H9 (cell line): ENCODE measurements at regions not wholly inside any gene's neighbourhood (a gene's known extent, or its start where the extent isn't known, plus 50 kb on each side); places are given as distances from the start of the nearest gene placed in this dataset.

Experiments used
- DNase-seq: peaks from one replicate; pipeline ENCODE4 v3.0.0-alpha.2; 2017
- H2AFZ ChIP-seq: one replicate; pipeline ENCODE4 v1.6.1; 2013; ENCODE audit warnings: mild to moderate bottlenecking, low read length, control low read depth, moderate library complexity
- H2AK5ac ChIP-seq: 2 replicates; pipeline ENCODE4 v1.6.1; 2013; ENCODE audit warnings: low read length, control low read depth, mixed read lengths; ENCODE audit not compliant: insufficient read length
- H2BK120ac ChIP-seq: one replicate; pipeline ENCODE4 v1.6.1; 2013; ENCODE audit warnings: low read depth, mild to moderate bottlenecking, low read length, control low read depth, inconsistent platforms; ENCODE audit not compliant: poor library complexity, severe bottlenecking
- H2BK12ac ChIP-seq: 2 replicates; pipeline ENCODE4 v1.6.1; 2013; ENCODE audit warnings: low read length, control low read depth, mixed read lengths, low read depth; ENCODE audit not compliant: insufficient read length
- H2BK15ac ChIP-seq: 2 replicates; pipeline ENCODE4 v1.6.1; 2013; ENCODE audit warnings: low read depth, low read length, control low read depth
- H2BK20ac ChIP-seq: one replicate; pipeline ENCODE4 v1.6.1; 2013; ENCODE audit warnings: low read depth, mild to moderate bottlenecking, low read length, control low read depth, inconsistent platforms; ENCODE audit not compliant: poor library complexity, severe bottlenecking
- H2BK5ac ChIP-seq: 2 replicates; pipeline ENCODE4 v1.6.1; 2013; ENCODE audit warnings: low read length, control low read depth, mixed read lengths; ENCODE audit not compliant: insufficient read length
- H3K14ac ChIP-seq: 2 replicates; pipeline ENCODE4 v1.6.1; 2013; ENCODE audit warnings: low read length, control low read depth; ENCODE audit not compliant: insufficient read depth
- H3K18ac ChIP-seq: 2 replicates; pipeline ENCODE4 v1.6.1; 2013; ENCODE audit warnings: low read depth, mild to moderate bottlenecking, mixed read lengths, low read length, control low read depth; ENCODE audit not compliant: insufficient read length
- H3K23ac ChIP-seq: 2 replicates; pipeline ENCODE4 v1.6.1; 2013; ENCODE audit warnings: low read length, control low read depth, mixed read lengths, low read depth; ENCODE audit not compliant: insufficient read length
- H3K23me2 ChIP-seq: 2 replicates; pipeline ENCODE4 v1.6.1; 2013; ENCODE audit warnings: low read depth, mild to moderate bottlenecking, mixed read lengths, low read length, control low read depth; ENCODE audit not compliant: insufficient read length, poor library complexity, severe bottlenecking
- H3K27ac ChIP-seq: 2 replicates; pipeline ENCODE4 v1.5.1; 2013; ENCODE audit warnings: low read length, control low read depth, mixed read lengths, low read depth; ENCODE audit not compliant: insufficient read length
- H3K27me3 ChIP-seq: 2 replicates; pipeline ENCODE4 v1.6.1; 2013; ENCODE audit warnings: low read length, control low read depth, inconsistent platforms; ENCODE audit not compliant: insufficient read depth
- H3K4ac ChIP-seq: 2 replicates; pipeline ENCODE4 v1.6.1; 2013; ENCODE audit warnings: low read depth, mild to moderate bottlenecking, control low read depth, inconsistent platforms, low read length, moderate library complexity
- H3K4me1 ChIP-seq: 2 replicates; pipeline ENCODE4 v1.6.1; 2013; ENCODE audit warnings: low read length, control low read depth, inconsistent platforms; ENCODE audit not compliant: insufficient read depth
- H3K4me2 ChIP-seq: 2 replicates; pipeline ENCODE4 v1.6.1; 2013; ENCODE audit warnings: low read length, control low read depth, mixed read lengths; ENCODE audit not compliant: insufficient read length, insufficient read depth
- H3K56ac ChIP-seq: 2 replicates; pipeline ENCODE4 v1.6.1; 2013; ENCODE audit warnings: low read depth, mild to moderate bottlenecking, mixed read lengths, low read length, control low read depth; ENCODE audit not compliant: insufficient read length
- H3K79me1 ChIP-seq: 2 replicates; pipeline ENCODE4 v1.6.1; 2013; ENCODE audit warnings: low read depth, mild to moderate bottlenecking, moderate library complexity, low read length, control low read depth, inconsistent platforms; ENCODE audit not compliant: insufficient read depth, poor library complexity, severe bottlenecking
- H3K79me2 ChIP-seq: 2 replicates; pipeline ENCODE4 v1.6.1; 2013; ENCODE audit warnings: low read length, control low read depth, inconsistent platforms; ENCODE audit not compliant: insufficient read depth
- H3K9ac ChIP-seq: 2 replicates; pipeline ENCODE4 v1.6.1; 2013; ENCODE audit warnings: low read length, control low read depth, mixed read lengths; ENCODE audit not compliant: insufficient read length; ENCODE audit errors: extremely low read depth
- H3K9me3 ChIP-seq: one replicate; pipeline ENCODE4 v1.6.1; 2013; ENCODE audit warnings: low read depth, low read length, inconsistent platforms; ENCODE audit not compliant: control insufficient read depth
- H3T11ph ChIP-seq: one replicate; pipeline ENCODE4 v1.6.1; 2013; ENCODE audit warnings: mild to moderate bottlenecking, low read length, control low read depth, inconsistent platforms
- H4K20me1 ChIP-seq: one replicate; pipeline ENCODE4 v1.6.1; 2013; ENCODE audit not compliant: control insufficient read depth, insufficient read length, insufficient read depth
- H4K5ac ChIP-seq: 2 replicates; pipeline ENCODE4 v1.6.1; 2013; ENCODE audit warnings: low read depth, mild to moderate bottlenecking, mixed read lengths, low read length, control low read depth; ENCODE audit not compliant: insufficient read length
- H4K8ac ChIP-seq: replicated peaks from 2 replicates; pipeline ENCODE4 v1.6.1; 2013; ENCODE audit warnings: low read length, control low read depth, mixed read lengths, low read depth; ENCODE audit not compliant: insufficient read length
- H4K91ac ChIP-seq: 2 replicates; pipeline ENCODE4 v1.6.1; 2013; ENCODE audit warnings: low read depth, mild to moderate bottlenecking, moderate library complexity, mixed read lengths, low read length, control low read depth; ENCODE audit not compliant: insufficient read length
- H3K27ac Mint-ChIP-seq, 3 experiments: 2 replicates in 2 of 3; 3 replicates in 1 of 3; pipeline ENCODE4 v1.8.0; 2020 to 2021; ENCODE audit warnings: mixed read lengths in 3 of 3, mild to moderate bottlenecking in 1 of 3, moderate library complexity in 1 of 3
- H3K27me3 Mint-ChIP-seq: 2 replicates; pipeline ENCODE4 v1.8.0; 2021; ENCODE audit warnings: low read depth, mild to moderate bottlenecking, moderate library complexity, mixed read lengths
- H3K36me3 Mint-ChIP-seq, 3 experiments: 2 replicates in 2 of 3; 3 replicates in 1 of 3; pipeline ENCODE4 v1.8.0; 2020 to 2021; ENCODE audit warnings: low read depth in 3 of 3, mixed read lengths in 3 of 3; ENCODE audit not compliant: insufficient read depth in 1 of 3
- H3K4me1 Mint-ChIP-seq, 2 experiments: 2 replicates each; pipeline ENCODE4 v1.8.0; 2020; ENCODE audit warnings: mixed read lengths in 2 of 2
- H3K4me3 Mint-ChIP-seq, 2 experiments: 2 replicates in 1 of 2; 3 replicates in 1 of 2; pipeline ENCODE4 v1.8.0; 2020 to 2021; ENCODE audit warnings: mild to moderate bottlenecking in 2 of 2, mixed read lengths in 2 of 2, moderate library complexity in 1 of 2
- H3K9me3 Mint-ChIP-seq, 2 experiments: 2 replicates in 1 of 2; 3 replicates in 1 of 2; pipeline ENCODE4 v1.8.0; 2020; ENCODE audit warnings: mild to moderate bottlenecking in 2 of 2, mixed read lengths in 2 of 2, moderate library complexity in 1 of 2
- CTCF ChIP-seq: fragments of 200-600 bp; sonication (generic); conservative IDR thresholded peaks from 3 replicates; pipeline ENCODE4 v1.8.0; 2021; ENCODE audit warnings: antibody characterized with exemption, mild to moderate bottlenecking
- WGBS: extraction: QIAGEN DNeasy Blood & Tissue Kit; methylation state at CpG from one replicate; pipeline ENCODE4 v1.1.7; 2013; ENCODE audit warnings: missing lambda C conversion rate, low lambda C conversion rate, mixed read lengths; ENCODE audit not compliant: insufficient read length; ENCODE audit errors: extremely low coverage; 5-methylcytosine and 5-hydroxymethylcytosine counted together

- WGBS: no CpG with 5 or more reads among the region's 5 CpGs
- no peaks in the 10 kb centered on the region for H3K27me3 Mint-ChIP-seq
- Histone ChIP-seq H3K27me3 (no peaks in the 10 kb centered on the region), H3K79me2 (no peaks in the 10 kb centered on the region), H3K4ac (no peak overlapping the region), H3K14ac (no peak overlapping the region), H3T11ph (no peak overlapping the region), H3K23me2 (no peaks in the 10 kb centered on the region), H2AFZ (no peak overlapping the region), H3K9me3 (peaks cover 14% of the 10 kb centered on the region), H3K56ac (no peak overlapping the region), H2BK15ac (no peak overlapping the region), H3K18ac (no peak overlapping the region), H4K20me1 (no peaks in the 10 kb centered on the region), H3K4me1 (no peaks in the 10 kb centered on the region), H4K91ac (no peak overlapping the region), H2BK120ac (no peak overlapping the region), H3K27ac (no peak overlapping the region), H3K4me2 (no peak overlapping the region), H3K23ac (no peak overlapping the region), H2BK20ac (no peak overlapping the region), H2BK5ac (no peak overlapping the region), H2AK5ac (no peak overlapping the region), H4K5ac (no peak overlapping the region), H3K9ac (no peak overlapping the region), H4K8ac (no peak overlapping the region), H3K79me1 (no peaks in the 10 kb centered on the region), H2BK12ac (no peak overlapping the region)
- no peak overlapping the region for H3K27ac Mint-ChIP-seq
- H3K4me1 Mint-ChIP-seq: peaks cover 0 to 3% of the 10 kb centered on the region in 2 experiments; a peak in 1 of 4 replicates
- H3K36me3 Mint-ChIP-seq: peaks cover 2 to 13% (median 9%) of the 10 kb centered on the region in 3 experiments; a peak in 6 of 7 replicates
- no peak for DNase-seq
- peaks cover 10 to 14% of the 10 kb centered on the region in 2 experiments; a peak in 3 of 5 replicates for H3K9me3 Mint-ChIP-seq
- H3K4me3 Mint-ChIP-seq: no peak overlapping the region
- no peak for TF ChIP-seq CTCF
Measured at GRCh38 chr21:20649231-20649630, 349.0 kb upstream of the NCAM2 start.
